HEK293T (cell line): ENCODE measurements at regions not wholly inside any gene's neighbourhood (a gene's known extent, or its start where the extent isn't known, plus 50 kb on each side); places are given as distances from the start of the nearest gene placed in this dataset.
"Not testable (repeated sequence)": the region's sequence is repeated elsewhere in the genome, so short reads cannot be mapped to it uniquely, and the experiment has no call there.

Experiments used
- CTBP1 ChIP-seq: fragments of 450-650 bp; IDR thresholded peaks from 2 replicates; pipeline ENCODE4 v1.6.1; 2016; ENCODE audit warnings: borderline replicate concordance
- ELF4 ChIP-seq: fragments of 450-650 bp; IDR thresholded peaks from 2 replicates; pipeline ENCODE4 v1.6.1; 2017; ENCODE audit warnings: antibody characterized with exemption
- FOXA1 ChIP-seq: fragments of 450-650 bp; IDR thresholded peaks from 2 replicates; pipeline ENCODE4 v1.6.1; 2016; ENCODE audit warnings: mild to moderate bottlenecking
- FOXK2 ChIP-seq: fragments of 450-650 bp; IDR thresholded peaks from 2 replicates; pipeline ENCODE4 v1.6.1; 2016; ENCODE audit warnings: mild to moderate bottlenecking
- FOXM1 ChIP-seq: fragments of 450-650 bp; IDR thresholded peaks from 2 replicates; pipeline ENCODE4 v1.6.1; 2017; ENCODE audit warnings: mild to moderate bottlenecking, borderline replicate concordance
- HDGF ChIP-seq: fragments of 450-650 bp; IDR thresholded peaks from 2 replicates; pipeline ENCODE4 v1.6.1; 2017; ENCODE audit warnings: antibody characterized with exemption, borderline replicate concordance
- L3MBTL2 ChIP-seq: fragments of 450-650 bp; conservative IDR thresholded peaks from 2 replicates; pipeline ENCODE4 v1.6.1; 2016; ENCODE audit warnings: mild to moderate bottlenecking
- LEF1 ChIP-seq: fragments of 450-650 bp; IDR thresholded peaks from 2 replicates; pipeline ENCODE4 v1.6.1; 2017; ENCODE audit warnings: mild to moderate bottlenecking, borderline replicate concordance
- NFRKB ChIP-seq: fragments of 450-650 bp; IDR thresholded peaks from 2 replicates; pipeline ENCODE4 v1.6.1; 2016; ENCODE audit warnings: mild to moderate bottlenecking, moderate library complexity
- SP1 ChIP-seq: fragments of 450-650 bp; IDR thresholded peaks from 2 replicates; pipeline ENCODE4 v1.6.1; 2017
- SUZ12 ChIP-seq: fragments of 450-650 bp; IDR thresholded peaks from 2 replicates; pipeline ENCODE4 v1.6.1; 2016; ENCODE audit warnings: mild to moderate bottlenecking
- ZNF384 ChIP-seq: fragments of 450-650 bp; IDR thresholded peaks from 2 replicates; pipeline ENCODE4 v1.6.1; 2016
- TF ChIP-seq, protein P1 (sequence below): fragments of 450-650 bp; IDR thresholded peaks from 2 replicates; pipeline ENCODE4 v1.6.1; 2016

DNA sequence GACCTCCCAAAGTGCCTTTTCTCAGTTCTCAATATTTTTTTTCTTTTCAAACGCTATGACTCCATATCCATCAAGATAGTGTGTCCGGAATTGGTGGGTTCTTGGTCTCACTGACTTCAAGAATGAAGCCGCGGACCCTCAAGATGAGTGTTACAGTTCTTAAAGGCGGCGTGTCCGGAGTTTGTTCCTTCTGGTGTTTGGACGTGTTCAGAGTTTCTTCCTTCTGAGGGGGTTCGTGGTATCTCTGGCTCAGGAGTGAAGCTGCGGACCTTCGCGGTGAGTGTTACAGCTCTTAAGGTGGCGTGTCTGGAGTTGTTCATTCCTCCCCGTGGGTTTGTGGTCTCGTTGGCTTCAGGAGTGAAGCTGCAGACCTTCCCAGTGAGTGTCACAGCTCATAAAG lies 218.3 kb downstream of the BAMBI start:
- not testable (repeated sequence) for TF ChIP-seq SUZ12, ELF4, SP1, HDGF, FOXK2, CTBP1, FOXA1, LEF1, FOXM1, ZNF384, NFRKB, L3MBTL2
- TF ChIP-seq, protein P1, sequence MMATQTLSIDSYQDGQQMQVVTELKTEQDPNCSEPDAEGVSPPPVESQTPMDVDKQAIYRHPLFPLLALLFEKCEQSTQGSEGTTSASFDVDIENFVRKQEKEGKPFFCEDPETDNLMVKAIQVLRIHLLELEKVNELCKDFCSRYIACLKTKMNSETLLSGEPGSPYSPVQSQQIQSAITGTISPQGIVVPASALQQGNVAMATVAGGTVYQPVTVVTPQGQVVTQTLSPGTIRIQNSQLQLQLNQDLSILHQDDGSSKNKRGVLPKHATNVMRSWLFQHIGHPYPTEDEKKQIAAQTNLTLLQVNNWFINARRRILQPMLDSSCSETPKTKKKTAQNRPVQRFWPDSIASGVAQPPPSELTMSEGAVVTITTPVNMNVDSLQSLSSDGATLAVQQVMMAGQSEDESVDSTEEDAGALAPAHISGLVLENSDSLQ: not testable (repeated sequence)
